Caco-2 (cell line): ENCODE measurements at regions not wholly inside any gene's neighbourhood (a gene's known extent, or its start where the extent isn't known, plus 50 kb on each side); places are given as distances from the start of the nearest gene placed in this dataset.

Source experiments
- BruUV-seq: library from RNA; stranded (reverse); fragments of 400-500 nt; replicated peaks from 2 replicates; lab custom pipeline; 2021; lab: Mats Ljungman, UMichigan
- CTCF ChIA-PET: fragments of 300-600 bp; sonication (Branson Sonifier 250); formaldehyde crosslinking; loops from one replicate; lab custom pipeline; 2022; ENCODE audit warnings: antibody characterized with exemption; lab: Charles Lee
- POLR2A ChIA-PET: fragments of 300-600 bp; sonication (Branson Sonifier 250); formaldehyde crosslinking; loops from one replicate; lab custom pipeline; 2022; ENCODE audit warnings: antibody characterized with exemption; lab: Charles Lee
- DNase-seq, 2 experiments: peaks; one replicate each; pipeline versions ENCODE4 v3.0.0 to v3.0.0-alpha.2; 2020 to 2022
- H3K27me3 ChIP-seq: replicated peaks from 2 replicates; pipeline ENCODE4 v1.6.0; 2011; ENCODE audit warnings: low read length; ENCODE audit not compliant: control insufficient read depth, insufficient read depth
- H3K36me3 ChIP-seq: 2 replicates; pipeline ENCODE4 v1.5.1; 2011; ENCODE audit warnings: low read length; ENCODE audit not compliant: control insufficient read depth, insufficient read depth
- H3K4me1 ChIP-seq: fragments of 250-450 bp; sonication (Bioruptor Pico); 2 replicates; pipeline ENCODE4 v1.5.1; 2020; ENCODE audit warnings: mild to moderate bottlenecking
- H3K4me3 ChIP-seq: 2 replicates; pipeline ENCODE4 v1.5.1; 2011; ENCODE audit warnings: low read depth, mild to moderate bottlenecking, control low read depth, low read length
- H3K9me3 ChIP-seq: fragments of 250-450 bp; sonication (Bioruptor Pico); 2 replicates; pipeline ENCODE4 v1.5.1; 2020; ENCODE audit warnings: mild to moderate bottlenecking, moderate library complexity
- H3K27ac Mint-ChIP-seq: one replicate; pipeline ENCODE4 v1.8.0; 2022; ENCODE audit warnings: mixed read lengths; ENCODE audit not compliant: unreplicated experiment
- H3K27me3 Mint-ChIP-seq: one replicate; pipeline ENCODE4 v1.8.0; 2022; ENCODE audit warnings: mixed read lengths; ENCODE audit not compliant: insufficient read depth, unreplicated experiment
- H3K36me3 Mint-ChIP-seq: one replicate; pipeline ENCODE4 v1.8.0; 2022; ENCODE audit warnings: mild to moderate bottlenecking, mixed read lengths; ENCODE audit not compliant: insufficient read depth, unreplicated experiment
- H3K4me1 Mint-ChIP-seq: one replicate; pipeline ENCODE4 v1.8.0; 2022; ENCODE audit warnings: low read depth, mixed read lengths; ENCODE audit not compliant: unreplicated experiment
- H3K4me3 Mint-ChIP-seq: one replicate; pipeline ENCODE4 v1.8.0; 2022; ENCODE audit warnings: mild to moderate bottlenecking, moderate library complexity, mixed read lengths; ENCODE audit not compliant: unreplicated experiment
- H3K9me3 Mint-ChIP-seq: one replicate; pipeline ENCODE4 v1.8.0; 2022; ENCODE audit warnings: mixed read lengths; ENCODE audit not compliant: unreplicated experiment
- CTCF ChIP-seq, 2 experiments: fragments of 200-600 bp in 1 of 2; IDR thresholded peaks; 1 replicate in 1 of 2; 2 replicates in 1 of 2; pipeline versions ENCODE4 v1.5.1 to v1.8.0; 2011 to 2022; ENCODE audit warnings: antibody characterized with exemption in 1 of 2, control low read depth in 1 of 2, inconsistent platforms in 1 of 2, low read depth in 1 of 2, low read length in 1 of 2, mild to moderate bottlenecking in 1 of 2, moderate library complexity in 1 of 2; ENCODE audit not compliant: insufficient read depth in 1 of 2, severe bottlenecking in 1 of 2, unreplicated experiment in 1 of 2
- intact Hi-C: fragments of 100-400 bp; cut with micrococcal nuclease; formaldehyde crosslinking; loops from one replicate; pipeline ENCODE4 v1.10.0; 2022; ENCODE audit not compliant: unreplicated experiment

- Mint-ChIP-seq H3K9me3 (no peaks in the 10 kb centered on the region), H3K27me3 (no peaks in the 10 kb centered on the region), H3K4me3 (no peak overlapping the region), H3K27ac (no peak overlapping the region), H3K4me1 (no peaks in the 10 kb centered on the region), H3K36me3 (no peaks in the 10 kb centered on the region)
- ChIA-PET CTCF (no interaction called here), POLR2A (interaction anchor here (0.5 kb wide), 1 partner anchor 573 kb away, joined by 4 read pairs; no protein-coding TSS in a partner anchor)
- intact Hi-C loops, result no loop called here
- no peaks in the 10 kb centered on the region for H3K9me3 ChIP-seq
- no peak for TF ChIP-seq CTCF (IDR thresholded peaks at IDR 0.05; ENCODE audit: insufficient read depth in 1 of 2, low read depth in 1 of 2, low read length in 1 of 2, severe bottlenecking in 1 of 2, unreplicated experiment in 1 of 2)
- H3K4me3 ChIP-seq, result no peak overlapping the region
- H3K4me1 ChIP-seq, result no peaks in the 10 kb centered on the region
- BruUV-seq, result no TSS peak
- H3K36me3 ChIP-seq, result no peaks in the 10 kb centered on the region
- no peaks in the 10 kb centered on the region for H3K27me3 ChIP-seq
- no peak for DNase-seq
These were observed 134.6 kb upstream of the RUNX3 start for GRCh38 chr1:25064465-25065240.

- Histone ChIP-seq H3K9me3 (no peaks in the 10 kb centered on the region), H3K4me3 (no peak overlapping the region), H3K4me1 (no peaks in the 10 kb centered on the region), H3K36me3 (no peaks in the 10 kb centered on the region), H3K27me3 (no peaks in the 10 kb centered on the region)
- DNase-seq, result no peak
- Mint-ChIP-seq H3K36me3 (no peaks in the 10 kb centered on the region), H3K9me3 (no peaks in the 10 kb centered on the region), H3K27ac (no peak overlapping the region), H3K4me1 (no peaks in the 10 kb centered on the region), H3K27me3 (no peaks in the 10 kb centered on the region), H3K4me3 (no peak overlapping the region)
- TF ChIP-seq CTCF (IDR thresholded peaks at IDR 0.05; ENCODE audit: insufficient read depth in 1 of 2, low read depth in 1 of 2, low read length in 1 of 2, severe bottlenecking in 1 of 2, unreplicated experiment in 1 of 2), result no peak
- intact Hi-C loops, result no loop called here
- no TSS peak for BruUV-seq
- ChIA-PET CTCF (no interaction called here), POLR2A (interaction anchor here (0.5 kb wide), 1 partner anchor 572 kb away, joined by 4 read pairs; no protein-coding TSS in a partner anchor)
These were observed 133.7 kb upstream of the RUNX3 start for GRCh38 chr1:25063591-25064416.

- no peak for TF ChIP-seq CTCF (IDR thresholded peaks at IDR 0.05; ENCODE audit: insufficient read depth in 1 of 2, low read depth in 1 of 2, low read length in 1 of 2, severe bottlenecking in 1 of 2, unreplicated experiment in 1 of 2)
- CTCF ChIA-PET, result no interaction called here
- Mint-ChIP-seq H3K27me3 (no peaks in the 10 kb centered on the region), H3K27ac (no peak overlapping the region), H3K36me3 (no peaks in the 10 kb centered on the region), H3K9me3 (no peaks in the 10 kb centered on the region), H3K4me3 (no peak overlapping the region), H3K4me1 (no peaks in the 10 kb centered on the region)
- Histone ChIP-seq H3K36me3 (no peaks in the 10 kb centered on the region), H3K9me3 (no peaks in the 10 kb centered on the region), H3K4me3 (no peak overlapping the region), H3K27me3 (no peaks in the 10 kb centered on the region), H3K4me1 (no peaks in the 10 kb centered on the region)
- no TSS peak for BruUV-seq
- DNase-seq, result no peak
- intact Hi-C loops, result no loop called here
- POLR2A ChIA-PET, result no interaction called here
These were observed 132.7 kb upstream of the RUNX3 start for GRCh38 chr1:25062621-25063255.
